ENCODE measurements at regions not wholly inside any gene's neighbourhood (a gene's known extent, or its start where the extent isn't known, plus 50 kb on each side); places are given as distances from the start of the nearest gene placed in this dataset.

GRCh38 chr3:102124282-102124681 lies 275.0 kb downstream of the NFKBIZ start:
- no peak for DNase-seq

GRCh38 chr3:102124704-102125103 lies 275.4 kb downstream of the NFKBIZ start:
- no peak for DNase-seq

GRCh38 chr3:102125197-102125993 lies 276.1 kb downstream of the NFKBIZ start:
- DNase-seq = no peak

GRCh38 chr3:102125994-102126368 lies 276.7 kb downstream of the NFKBIZ start:
- DNase-seq = no peak

GRCh38 chr3:102129760-102130608 lies 280.7 kb downstream of the NFKBIZ start:
- DNase-seq = no peak

- no peak for DNase-seq
Measured at GRCh38 chr3:102132370-102132769, 283.1 kb downstream of the NFKBIZ start.

- DNase-seq = no peak
Measured at GRCh38 chr3:102133376-102133775, 284.1 kb downstream of the NFKBIZ start.

- no peak for DNase-seq
Measured at GRCh38 chr3:102135316-102135715, 286.0 kb downstream of the NFKBIZ start.

- no peak for DNase-seq
Measured at GRCh38 chr3:102136183-102136582, 286.9 kb downstream of the NFKBIZ start.

- no peak for DNase-seq
Measured at GRCh38 chr3:102140116-102140515, 290.8 kb downstream of the NFKBIZ start.

GRCh38 chr3:102141096-102141927 lies 292.0 kb downstream of the NFKBIZ start:
- no peak for DNase-seq

- DNase-seq = no peak
Measured at GRCh38 chr3:102141928-102142239, 292.6 kb downstream of the NFKBIZ start.

- DNase-seq = no peak
Measured at GRCh38 chr3:102142379-102143060, 292.3 kb upstream of the ZPLD1 start.

GRCh38 chr3:102143536-102143935 lies 291.3 kb upstream of the ZPLD1 start:
- no peak for DNase-seq

GRCh38 chr3:102144063-102144462 lies 290.8 kb upstream of the ZPLD1 start:
- DNase-seq = no peak

- DNase-seq = no peak
Measured at GRCh38 chr3:102148598-102149337, 286.0 kb upstream of the ZPLD1 start.

GRCh38 chr3:102151935-102152334 lies 282.9 kb upstream of the ZPLD1 start:
- no peak for DNase-seq

- no peak for DNase-seq
Measured at GRCh38 chr3:102156426-102156825, 278.4 kb upstream of the ZPLD1 start.

- no peak for DNase-seq
Measured at GRCh38 chr3:102158080-102158740, 276.6 kb upstream of the ZPLD1 start.

- no peak for DNase-seq
Measured at GRCh38 chr3:102159810-102160451, 274.9 kb upstream of the ZPLD1 start.
